H1 (cell line): ENCODE measurements at regions not wholly inside any gene's neighbourhood (a gene's known extent, or its start where the extent isn't known, plus 50 kb on each side); places are given as distances from the start of the nearest gene placed in this dataset.

Experiments
- CTCF ChIA-PET: fragments of 300-600 bp; sonication (Branson Sonifier 250); formaldehyde crosslinking; loops from one replicate; lab custom pipeline; 2021; ENCODE audit not compliant: partially characterized antibody; lab: Charles Lee
- POLR2A ChIA-PET: fragments of 300-600 bp; sonication (Branson Sonifier 250); formaldehyde crosslinking; loops from one replicate; lab custom pipeline; 2021; ENCODE audit warnings: inconsistent platforms; ENCODE audit not compliant: partially characterized antibody; lab: Charles Lee
- DNase-seq, 2 experiments: peaks; one replicate each; pipeline versions ENCODE4 v3.0.0 to v3.0.0-alpha.2; 2010 to 2022; ENCODE audit warnings: low spot score in 2 of 2, low read depth in 1 of 2, mixed read lengths in 1 of 2
- FAIRE-seq: peaks from 2 replicates; lab custom pipeline; 2011; peaks lifted over from hg19 to GRCh38; lab: Jason Lieb, UNC
- H2AFZ ChIP-seq: 2 replicates; pipeline ENCODE4 v1.8.1; 2012; ENCODE audit warnings: low read length, inconsistent platforms
- H2AK5ac ChIP-seq: 2 replicates; pipeline ENCODE4 v1.6.1; 2013; ENCODE audit warnings: low read depth, low read length
- H2BK120ac ChIP-seq: replicated peaks from 2 replicates; pipeline ENCODE3; 2013; ENCODE audit warnings: low read depth, low read length, inconsistent platforms
- H2BK12ac ChIP-seq: 2 replicates; pipeline ENCODE4 v1.6.1; 2013; ENCODE audit warnings: low read depth, low read length
- H2BK15ac ChIP-seq: 2 replicates; pipeline ENCODE4 v1.6.1; 2013; ENCODE audit warnings: low read length
- H2BK20ac ChIP-seq: 2 replicates; pipeline ENCODE4 v1.6.1; 2013; ENCODE audit warnings: low read length
- H2BK5ac ChIP-seq: 2 replicates; pipeline ENCODE4 v1.6.1; 2013; ENCODE audit warnings: low read depth, low read length
- H3K14ac ChIP-seq: 2 replicates; pipeline ENCODE4 v1.6.1; 2013; ENCODE audit warnings: inconsistent platforms; ENCODE audit not compliant: insufficient read length
- H3K18ac ChIP-seq: 2 replicates; pipeline ENCODE4 v1.6.1; 2013; ENCODE audit warnings: low read length; ENCODE audit errors: extremely low read depth
- H3K23ac ChIP-seq: 2 replicates; pipeline ENCODE4 v1.6.1; 2013; ENCODE audit warnings: inconsistent platforms; ENCODE audit not compliant: insufficient read length
- H3K23me2 ChIP-seq: 2 replicates; pipeline ENCODE4 v1.6.1; 2013; ENCODE audit warnings: low read depth, low read length
- H3K27ac ChIP-seq: 2 replicates; pipeline ENCODE4 v1.6.1; 2011; ENCODE audit warnings: low read depth, low read length, inconsistent platforms
- H3K27me3 ChIP-seq, 4 experiments: replicated peaks in 1 of 4; 1 replicate in 1 of 4; 2 replicates in 3 of 4; pipeline versions ENCODE4 v1.6.1 to v1.8.1; 2011 to 2013; ENCODE audit warnings: low read length in 3 of 4, mild to moderate bottlenecking in 3 of 4, inconsistent platforms in 2 of 4, mixed read lengths in 2 of 4, moderate library complexity in 1 of 4; ENCODE audit not compliant: control insufficient read depth in 3 of 4, insufficient read depth in 3 of 4; ENCODE audit errors: extremely low read depth in 1 of 4
- H3K36me3 ChIP-seq, 4 experiments: 2 replicates each; pipeline versions ENCODE4 v1.6.1 to v1.8.1; 2011 to 2013; ENCODE audit warnings: mild to moderate bottlenecking in 4 of 4, low read length in 3 of 4, moderate library complexity in 2 of 4, control low read depth in 1 of 4, inconsistent platforms in 1 of 4; ENCODE audit not compliant: insufficient read depth in 4 of 4, control insufficient read depth in 2 of 4
- H3K4ac ChIP-seq: replicated peaks from 2 replicates; pipeline ENCODE3; 2013; ENCODE audit warnings: low read length, low read depth, mixed read lengths, inconsistent platforms; ENCODE audit not compliant: insufficient read length
- H3K4me1 ChIP-seq, 4 experiments: replicated peaks in 1 of 4; 1 replicate in 1 of 4; 2 replicates in 3 of 4; pipeline versions ENCODE4 v1.6.1 to v1.8.1; 2011 to 2013; ENCODE audit warnings: low read length in 3 of 4, inconsistent platforms in 2 of 4, mixed read lengths in 1 of 4; ENCODE audit not compliant: insufficient read depth in 4 of 4, control insufficient read depth in 3 of 4
- H3K4me2 ChIP-seq, 2 experiments: 2 replicates each; pipeline versions ENCODE4 v1.6.1 to v1.8.1; 2011 to 2013; ENCODE audit warnings: low read depth in 2 of 2, low read length in 2 of 2, control low read depth in 1 of 2, inconsistent platforms in 1 of 2, mild to moderate bottlenecking in 1 of 2; ENCODE audit not compliant: insufficient read depth in 1 of 2
- H3K4me3 ChIP-seq, 4 experiments: fragments of 200-600, 300-600 bp in 1 of 4; sonication (generic), shearing (Covaris generic), sonication (Bioruptor Twin) in 1 of 4; 2 replicates each; pipeline versions ENCODE4 v1.5.1 to v1.8.1; 2011 to 2016; ENCODE audit warnings: low read length in 4 of 4, low read depth in 3 of 4, control low read depth in 2 of 4, inconsistent platforms in 2 of 4, mild to moderate bottlenecking in 2 of 4, mixed read lengths in 1 of 4, moderate library complexity in 1 of 4; ENCODE audit not compliant: insufficient read depth in 2 of 4; ENCODE audit errors: extremely low read depth in 1 of 4
- H3K56ac ChIP-seq: replicated peaks from 2 replicates; pipeline ENCODE3; 2013; ENCODE audit warnings: low read depth, mild to moderate bottlenecking, mixed read lengths, low read length, inconsistent platforms; ENCODE audit not compliant: insufficient read length
- H3K79me1 ChIP-seq: 2 replicates; pipeline ENCODE4 v1.6.1; 2013; ENCODE audit warnings: low read depth, low read length, control low read depth
- H3K79me2 ChIP-seq, 2 experiments: 2 replicates each; pipeline versions ENCODE4 v1.6.1 to v1.8.1; 2012 to 2013; ENCODE audit warnings: low read length in 2 of 2, mild to moderate bottlenecking in 2 of 2, inconsistent platforms in 1 of 2; ENCODE audit not compliant: insufficient read depth in 2 of 2, control insufficient read depth in 1 of 2
- H3K9ac ChIP-seq, 4 experiments: replicated peaks in 1 of 4; 1 replicate in 1 of 4; 2 replicates in 3 of 4; pipeline versions ENCODE4 v1.6.1 to v1.8.1; 2011 to 2013; ENCODE audit warnings: low read depth in 3 of 4, low read length in 3 of 4, control low read depth in 2 of 4, mild to moderate bottlenecking in 2 of 4, moderate library complexity in 2 of 4, inconsistent platforms in 1 of 4; ENCODE audit errors: extremely low read depth in 1 of 4
- H3K9me3 ChIP-seq, 2 experiments: 2 replicates each; pipeline versions ENCODE4 v1.6.1 to v1.8.1; 2012 to 2013; ENCODE audit warnings: mild to moderate bottlenecking in 2 of 2, moderate library complexity in 2 of 2, control low read depth in 1 of 2, inconsistent platforms in 1 of 2, low read depth in 1 of 2, low read length in 1 of 2, mixed read lengths in 1 of 2; ENCODE audit not compliant: insufficient read depth in 2 of 2
- H4K20me1 ChIP-seq, 2 experiments: replicated peaks in 1 of 2; 2 replicates each; pipeline versions ENCODE3 to v1.8.1; 2011 to 2013; ENCODE audit warnings: inconsistent platforms in 2 of 2, low read length in 2 of 2, mild to moderate bottlenecking in 1 of 2; ENCODE audit not compliant: insufficient read depth in 2 of 2, control insufficient read depth in 1 of 2
- H4K5ac ChIP-seq: 2 replicates; pipeline ENCODE4 v1.6.1; 2013; ENCODE audit warnings: low read length, low read depth, mixed read lengths, inconsistent platforms; ENCODE audit not compliant: insufficient read length
- H4K8ac ChIP-seq: 2 replicates; pipeline ENCODE4 v1.8.0; 2013; ENCODE audit warnings: mild to moderate bottlenecking, moderate library complexity, low read length, inconsistent platforms; ENCODE audit not compliant: insufficient read depth; ENCODE audit errors: extremely low read depth
- H4K91ac ChIP-seq: replicated peaks from 2 replicates; pipeline ENCODE3; 2013; ENCODE audit warnings: low read length, mixed read lengths, inconsistent platforms; ENCODE audit not compliant: insufficient read length
- BCL11A ChIP-seq, 2 experiments: IDR thresholded peaks; one replicate each; pipeline ENCODE4 v1.6.1; 2011; ENCODE audit warnings: low read depth in 2 of 2, low read length in 2 of 2, mild to moderate bottlenecking in 2 of 2
- CBX8 ChIP-seq: fragments of 300-800, 300-1000 bp; sonication (generic); IDR thresholded peaks from 2 replicates; pipeline ENCODE4 v1.7.1; 2016; ENCODE audit warnings: low read depth, low read length, borderline replicate concordance
- GABPA ChIP-seq: IDR thresholded peaks from 2 replicates; pipeline ENCODE4 v1.6.1; 2011; ENCODE audit warnings: mild to moderate bottlenecking, low read length, moderate library complexity, borderline replicate concordance; ENCODE audit not compliant: insufficient read depth
- KDM4A ChIP-seq: IDR thresholded peaks from one replicate; pipeline ENCODE4 v1.7.1; 2012; ENCODE audit warnings: low read depth, mild to moderate bottlenecking, moderate library complexity, low read length, inconsistent platforms; ENCODE audit not compliant: severe bottlenecking
- NANOG ChIP-seq: IDR thresholded peaks from 2 replicates; pipeline ENCODE4 v1.6.1; 2011; ENCODE audit warnings: low read length, low read depth, mild to moderate bottlenecking, inconsistent platforms; ENCODE audit not compliant: insufficient read depth, poor library complexity, severe bottlenecking
- POLR2A ChIP-seq, 2 experiments: IDR thresholded peaks; 1 replicate in 1 of 2; 2 replicates in 1 of 2; pipeline ENCODE4 v1.6.1; 2011; ENCODE audit warnings: low read depth in 2 of 2, low read length in 2 of 2, mild to moderate bottlenecking in 2 of 2; ENCODE audit errors: control extremely low read depth in 1 of 2
- WGBS, 2 experiments: shearing (Covaris generic) in 1 of 2; methylation state at CpG; one replicate each; pipeline versions ENCODE4 v1.1.6 to v1.1.7; 2013 to 2015; ENCODE audit warnings: low lambda C conversion rate in 2 of 2, mixed read lengths in 2 of 2, inconsistent platforms in 1 of 2, low coverage in 1 of 2, missing lambda C conversion rate in 1 of 2; ENCODE audit not compliant: insufficient replicate concordance in 2 of 2, insufficient coverage in 1 of 2, insufficient read length in 1 of 2; ENCODE audit errors: extremely low coverage in 1 of 2, missing lambda C conversion rate in 1 of 2; 5-methylcytosine and 5-hydroxymethylcytosine counted together
- TF ChIP-seq, protein P1 (sequence below): IDR thresholded peaks from 2 replicates; pipeline ENCODE4 v1.6.1; 2012; ENCODE audit warnings: low read length, inconsistent platforms

GRCh38 chr20:24337551-24337950, 131.9 kb upstream of the SYNDIG1 start:
- Histone ChIP-seq H2BK120ac (no peak overlapping the region), H4K20me1 (peaks cover 0 to 3% of the 10 kb centered on the region in 2 experiments), H3K18ac (no peak overlapping the region), H3K56ac (no peak overlapping the region), H2AK5ac (no peak overlapping the region), H3K9ac (no peak overlapping the region), H3K4me1 (no peaks in the 10 kb centered on the region), H3K36me3 (no peaks in the 10 kb centered on the region), H3K14ac (no peak overlapping the region), H3K79me1 (no peaks in the 10 kb centered on the region), H4K8ac (no peak overlapping the region), H2BK20ac (no peak overlapping the region), H2BK15ac (no peak overlapping the region), H3K23me2 (peaks cover 4% of the 10 kb centered on the region; the same call in 1 of the 2 replicates), H3K4ac (no peak overlapping the region), H3K27me3 (no peaks in the 10 kb centered on the region)
- CTCF ChIA-PET = interaction anchor here (0.6 to 1.3 kb wide), 4 partner anchors 11 to 231 kb away, joined by 3 read pairs; no protein-coding TSS in a partner anchor
- WGBS, 2 experiments = 96% methylated on average over 5 of the region's 5 CpGs; no CpG with 5 or more reads in 1 of the 2 experiments
- TF ChIP-seq POLR2A (IDR thresholded peaks at IDR 0.05; ENCODE audit: control extremely low read depth in 1 of 2, low read depth in 2 of 2, low read length in 2 of 2) (no peak), NANOG (no peak), GABPA (no peak), BCL11A (IDR thresholded peaks at IDR 0.05; ENCODE audit: low read depth in 2 of 2, low read length in 2 of 2) (no peak), CBX8 (no peak), KDM4A (no peak)
- TF ChIP-seq, protein P1, sequence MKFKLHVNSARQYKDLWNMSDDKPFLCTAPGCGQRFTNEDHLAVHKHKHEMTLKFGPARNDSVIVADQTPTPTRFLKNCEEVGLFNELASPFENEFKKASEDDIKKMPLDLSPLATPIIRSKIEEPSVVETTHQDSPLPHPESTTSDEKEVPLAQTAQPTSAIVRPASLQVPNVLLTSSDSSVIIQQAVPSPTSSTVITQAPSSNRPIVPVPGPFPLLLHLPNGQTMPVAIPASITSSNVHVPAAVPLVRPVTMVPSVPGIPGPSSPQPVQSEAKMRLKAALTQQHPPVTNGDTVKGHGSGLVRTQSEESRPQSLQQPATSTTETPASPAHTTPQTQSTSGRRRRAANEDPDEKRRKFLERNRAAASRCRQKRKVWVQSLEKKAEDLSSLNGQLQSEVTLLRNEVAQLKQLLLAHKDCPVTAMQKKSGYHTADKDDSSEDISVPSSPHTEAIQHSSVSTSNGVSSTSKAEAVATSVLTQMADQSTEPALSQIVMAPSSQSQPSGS = no peak
- TF ChIP-seq, all 59 proteins: peak for 0
- no peaks in the 10 kb centered on the region for H3K79me2 ChIP-seq
- no peak overlapping the region for H3K4me3 ChIP-seq
- FAIRE-seq = no peak
- no peaks in the 10 kb centered on the region for H3K9me3 ChIP-seq
- no peak overlapping the region for H3K4me2 ChIP-seq
- no peak overlapping the region for H2BK5ac ChIP-seq
- no peak overlapping the region for H3K27ac ChIP-seq
- no peak overlapping the region for H4K91ac ChIP-seq
- H4K5ac ChIP-seq = no peak overlapping the region
- no peak for DNase-seq
- no peak overlapping the region for H3K23ac ChIP-seq
- H2AFZ ChIP-seq = no peak overlapping the region
- no peak overlapping the region for H2BK12ac ChIP-seq
- POLR2A ChIA-PET = no interaction called here
